HG03442 (cell line): ENCODE measurements at regions not wholly inside any gene's neighbourhood (a gene's known extent, or its start where the extent isn't known, plus 50 kb on each side); places are given as distances from the start of the nearest gene placed in this dataset.

Experiments
- ATAC-seq: cut with Tn5 transposase; IDR thresholded peaks from one replicate; pipeline ENCODE4 v1.9.1; 2021; ENCODE audit warnings: mild to moderate bottlenecking, moderate library complexity; ENCODE audit not compliant: unreplicated experiment

DNA sequence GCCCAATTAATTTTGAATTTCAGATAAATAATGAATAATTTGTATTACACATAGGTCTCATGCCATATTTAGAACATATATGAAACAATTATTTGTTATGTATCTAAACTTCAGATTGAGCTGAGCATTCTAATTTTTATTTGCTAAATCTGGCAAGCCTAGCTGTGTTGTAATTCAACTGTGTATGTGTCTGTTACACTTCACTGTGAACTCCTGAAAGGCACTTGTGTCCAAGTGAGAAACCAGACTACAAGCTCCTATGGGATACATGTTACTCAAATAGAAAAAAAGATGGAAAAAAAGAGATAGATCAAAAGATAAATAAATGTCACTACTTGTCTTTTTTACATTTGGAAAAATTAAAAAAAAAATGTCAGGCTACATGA lies 56.5 kb upstream of the ANKRD55 start:
- ATAC-seq: no peak

DNA sequence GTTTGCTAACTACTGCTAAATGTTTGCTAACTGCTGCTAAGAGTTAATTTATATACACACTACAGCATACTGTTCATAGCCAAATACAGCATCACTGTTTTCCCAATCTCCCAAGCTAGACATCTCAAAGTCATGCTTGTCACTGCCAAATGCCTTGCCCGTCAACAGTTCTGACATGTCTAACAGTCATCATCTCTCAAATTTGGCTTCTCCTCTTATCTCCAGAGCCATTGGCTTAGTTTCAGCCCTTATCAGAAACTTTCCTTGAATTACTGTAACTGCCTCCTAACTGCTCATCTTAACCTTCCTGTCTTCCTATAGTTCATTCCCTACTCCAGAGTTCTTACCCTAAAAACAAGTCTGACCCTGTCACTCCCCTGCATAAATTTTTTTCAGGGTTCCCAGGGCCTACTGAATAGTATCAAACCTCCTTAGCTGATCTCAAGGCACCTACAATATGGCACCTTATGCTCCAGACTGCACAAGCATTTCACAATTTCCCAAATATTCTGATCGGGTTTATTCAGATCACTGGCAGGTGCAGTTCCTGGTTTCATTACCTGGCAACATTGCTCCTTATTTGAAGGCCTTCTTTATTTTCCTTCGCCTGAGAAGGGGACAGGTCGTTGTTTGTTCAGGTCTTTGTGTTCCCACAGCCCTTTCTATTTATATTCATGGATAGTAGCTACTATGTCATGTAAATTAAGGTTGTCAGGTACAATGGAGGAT lies 55.9 kb upstream of the ANKRD55 start:
- no peak for ATAC-seq

DNA sequence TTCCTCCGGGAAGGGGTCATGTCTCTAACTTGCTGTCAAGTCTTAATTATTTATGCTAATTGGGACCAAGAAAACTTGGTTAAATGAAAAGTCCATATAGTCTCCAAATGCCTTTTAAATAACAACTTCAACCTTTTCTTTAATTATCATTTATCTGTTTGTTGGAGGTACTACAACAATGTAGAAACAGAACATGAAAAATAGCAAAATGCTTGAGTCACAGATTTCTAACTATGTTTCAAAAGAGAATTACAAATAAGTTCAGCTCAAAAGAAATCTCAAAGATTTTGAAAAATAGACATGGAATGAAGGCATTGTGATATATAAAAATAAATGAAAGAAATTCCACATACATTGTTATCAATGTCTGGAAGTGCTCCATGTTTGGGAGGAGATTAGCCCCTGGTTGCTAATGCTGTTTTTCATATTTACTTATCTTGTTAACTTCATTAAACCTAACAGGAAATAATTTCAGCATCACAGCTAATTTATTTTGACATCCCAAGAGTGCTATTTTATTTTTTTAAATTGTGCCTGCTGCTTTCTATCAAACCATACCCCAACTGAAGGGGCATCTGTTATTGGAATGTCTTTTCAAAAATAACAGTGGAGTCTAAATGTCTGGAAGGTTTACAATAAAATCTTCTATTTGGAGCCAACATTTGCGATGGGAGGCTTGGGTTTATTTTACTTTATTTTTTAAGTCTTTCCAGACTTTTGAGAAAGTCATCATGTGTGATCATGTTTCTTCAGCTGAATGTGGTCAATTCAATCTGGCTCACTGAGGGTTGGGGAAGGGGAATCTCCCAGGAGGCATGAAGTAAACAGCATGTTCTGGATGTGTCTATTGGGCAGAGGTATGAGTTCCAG lies 53.1 kb upstream of the ANKRD55 start:
- no peak for ATAC-seq

DNA sequence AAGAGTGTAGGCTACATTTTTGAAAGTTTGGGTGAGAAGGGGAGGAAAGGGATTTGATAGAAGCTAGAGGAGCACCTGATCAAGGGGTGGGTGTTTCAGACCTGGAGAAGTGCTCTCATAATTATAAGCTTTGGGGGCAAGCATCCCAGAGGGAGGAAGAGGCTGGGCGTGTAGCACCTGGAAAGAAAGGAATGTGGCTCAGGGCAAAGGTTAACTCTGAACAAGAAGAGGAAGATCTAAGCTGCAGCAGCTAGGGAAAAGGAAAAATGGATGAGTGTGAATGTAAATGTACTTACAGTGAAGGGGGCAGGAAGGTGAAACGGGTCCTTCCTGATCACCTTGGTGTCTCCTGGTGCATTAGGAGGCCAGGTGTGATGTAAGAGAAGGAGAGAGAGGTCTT lies 49.8 kb upstream of the ANKRD55 start:
- no peak for ATAC-seq
